ENCODE measurements at regions not wholly inside any gene's neighbourhood (a gene's known extent, or its start where the extent isn't known, plus 50 kb on each side); places are given as distances from the start of the nearest gene placed in this dataset.

GRCh38 chr13:76696370-76696769 is 189.8 kb downstream of the KCTD12 start:
- no peak overlapping the region for H3K27ac ChIP-seq (ENCODE audit: low read depth in 1 of 2, low read length in 2 of 2)
- H3K4me1 Mint-ChIP-seq (ENCODE audit: low read depth) = no peaks in the 10 kb centered on the region
- peaks cover 22% of the 10 kb centered on the region for H3K27me3 Mint-ChIP-seq
- H3K36me3 Mint-ChIP-seq (ENCODE audit: low read depth) = no peaks in the 10 kb centered on the region
- TF ChIP-seq CTCF (IDR thresholded peaks at IDR 0.05) = no peak
- no peaks in the 10 kb centered on the region for H3K4me1 ChIP-seq (ENCODE audit: insufficient read depth, low read length)
- no peak overlapping the region for H3K4me3 Mint-ChIP-seq
- no peak overlapping the region for H3K27ac Mint-ChIP-seq
- H3K9me3 ChIP-seq (ENCODE audit: control insufficient read depth in 1 of 2, insufficient read depth in 1 of 2, low read length in 2 of 2) = no peaks in the 10 kb centered on the region
- POLR2A ChIA-PET = no interaction called here
- no peak overlapping the region for H3K4me3 ChIP-seq (ENCODE audit: low read length)
- no peaks in the 10 kb centered on the region for H3K27me3 ChIP-seq (ENCODE audit: control insufficient read depth in 1 of 2, insufficient read depth in 2 of 2, low read length in 2 of 2)
- no peaks in the 10 kb centered on the region for H3K9me3 Mint-ChIP-seq
- ATAC-seq (ENCODE audit: poor library complexity) (no peak), DNase-seq (no peak)
- CTCF ChIA-PET = interaction anchor here (0.7 kb wide), 1 partner anchor 29 kb away, joined by 3 read pairs; no protein-coding TSS in a partner anchor
- H3K36me3 ChIP-seq (ENCODE audit: insufficient read depth, low read length) = no peaks in the 10 kb centered on the region
- intact Hi-C loops (cut with DNase I, micrococcal nuclease) = no loop called here

- Histone ChIP-seq H3K27me3 (ENCODE audit: control insufficient read depth in 1 of 2, insufficient read depth in 2 of 2, low read length in 2 of 2) (no peaks in the 10 kb centered on the region), H3K9me3 (ENCODE audit: control insufficient read depth in 1 of 2, insufficient read depth in 1 of 2, low read length in 2 of 2) (no peaks in the 10 kb centered on the region), H3K36me3 (ENCODE audit: insufficient read depth, low read length) (no peaks in the 10 kb centered on the region), H3K27ac (ENCODE audit: low read depth in 1 of 2, low read length in 2 of 2) (no peak overlapping the region), H3K4me1 (ENCODE audit: insufficient read depth, low read length) (no peaks in the 10 kb centered on the region), H3K4me3 (ENCODE audit: low read length) (no peak overlapping the region)
- ChIA-PET CTCF (no interaction called here), POLR2A (interaction anchor here (0.7 kb wide), 1 partner anchor 25 kb away, joined by 3 read pairs; no protein-coding TSS in a partner anchor)
- intact Hi-C loops (cut with DNase I, micrococcal nuclease) = no loop called here
- DNase-seq (no peak), ATAC-seq (ENCODE audit: poor library complexity) (no peak)
- H3K4me3 Mint-ChIP-seq = no peak overlapping the region
- H3K27me3 Mint-ChIP-seq = peaks cover 10% of the 10 kb centered on the region
- no peaks in the 10 kb centered on the region for H3K36me3 Mint-ChIP-seq (ENCODE audit: low read depth)
- no peaks in the 10 kb centered on the region for H3K4me1 Mint-ChIP-seq (ENCODE audit: low read depth)
- no peak for TF ChIP-seq CTCF (IDR thresholded peaks at IDR 0.05)
- H3K9me3 Mint-ChIP-seq = no peaks in the 10 kb centered on the region
- H3K27ac Mint-ChIP-seq = no peak overlapping the region
These were observed 193.1 kb downstream of the KCTD12 start for GRCh38 chr13:76693086-76693485.

GRCh38 chr13:76692346-76692745 is 193.9 kb downstream of the KCTD12 start:
- Histone ChIP-seq H3K27ac (ENCODE audit: low read depth in 1 of 2, low read length in 2 of 2) (no peak overlapping the region), H3K4me3 (ENCODE audit: low read length) (no peak overlapping the region), H3K4me1 (ENCODE audit: insufficient read depth, low read length) (no peaks in the 10 kb centered on the region), H3K27me3 (ENCODE audit: control insufficient read depth in 1 of 2, insufficient read depth in 2 of 2, low read length in 2 of 2) (no peaks in the 10 kb centered on the region), H3K36me3 (ENCODE audit: insufficient read depth, low read length) (no peaks in the 10 kb centered on the region), H3K9me3 (ENCODE audit: control insufficient read depth in 1 of 2, insufficient read depth in 1 of 2, low read length in 2 of 2) (no peaks in the 10 kb centered on the region)
- peaks cover 6% of the 10 kb centered on the region for H3K27me3 Mint-ChIP-seq
- TF ChIP-seq CTCF (IDR thresholded peaks at IDR 0.05) = no peak
- ATAC-seq (ENCODE audit: poor library complexity) (no peak), DNase-seq (no peak)
- intact Hi-C loops (cut with DNase I, micrococcal nuclease) = no loop called here
- ChIA-PET POLR2A (interaction anchor here (0.7 kb wide), 1 partner anchor 26 kb away, joined by 3 read pairs; no protein-coding TSS in a partner anchor), CTCF (no interaction called here)
- no peaks in the 10 kb centered on the region for H3K9me3 Mint-ChIP-seq
- no peaks in the 10 kb centered on the region for H3K36me3 Mint-ChIP-seq (ENCODE audit: low read depth)
- no peak overlapping the region for H3K4me3 Mint-ChIP-seq
- no peaks in the 10 kb centered on the region for H3K4me1 Mint-ChIP-seq (ENCODE audit: low read depth)
- H3K27ac Mint-ChIP-seq = no peak overlapping the region
